ENCODE measurements at regions not wholly inside any gene's neighbourhood (a gene's known extent, or its start where the extent isn't known, plus 50 kb on each side); places are given as distances from the start of the nearest gene placed in this dataset.

DNA sequence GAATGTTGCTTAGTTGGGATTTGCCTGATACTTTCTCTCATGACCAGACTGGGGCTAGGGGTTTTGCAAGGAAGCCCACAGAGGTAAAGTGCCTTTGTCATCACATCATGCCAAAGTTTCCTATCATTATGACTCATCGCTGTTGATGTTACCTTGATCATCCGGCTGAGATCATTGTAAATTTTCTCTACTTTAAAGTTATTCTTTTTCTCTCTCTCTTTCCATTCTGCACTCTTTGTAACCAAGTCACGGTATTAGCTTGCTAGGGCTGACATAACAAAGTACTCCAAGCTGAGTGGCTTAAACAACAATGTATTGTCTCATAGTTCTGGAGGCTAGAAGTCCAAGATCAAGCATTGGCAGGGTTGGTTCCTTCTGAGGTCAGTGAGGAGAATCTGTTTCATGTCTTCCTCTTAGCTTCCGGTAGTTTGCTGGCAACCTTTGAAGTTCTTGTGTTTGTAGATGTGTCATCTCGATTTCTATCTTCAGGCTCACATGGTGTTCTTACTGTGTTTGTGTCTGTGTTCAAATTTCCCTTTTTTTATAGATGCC lies 113.0 kb downstream of the DTHD1 start:
- TF ChIP-seq, protein P1, sequence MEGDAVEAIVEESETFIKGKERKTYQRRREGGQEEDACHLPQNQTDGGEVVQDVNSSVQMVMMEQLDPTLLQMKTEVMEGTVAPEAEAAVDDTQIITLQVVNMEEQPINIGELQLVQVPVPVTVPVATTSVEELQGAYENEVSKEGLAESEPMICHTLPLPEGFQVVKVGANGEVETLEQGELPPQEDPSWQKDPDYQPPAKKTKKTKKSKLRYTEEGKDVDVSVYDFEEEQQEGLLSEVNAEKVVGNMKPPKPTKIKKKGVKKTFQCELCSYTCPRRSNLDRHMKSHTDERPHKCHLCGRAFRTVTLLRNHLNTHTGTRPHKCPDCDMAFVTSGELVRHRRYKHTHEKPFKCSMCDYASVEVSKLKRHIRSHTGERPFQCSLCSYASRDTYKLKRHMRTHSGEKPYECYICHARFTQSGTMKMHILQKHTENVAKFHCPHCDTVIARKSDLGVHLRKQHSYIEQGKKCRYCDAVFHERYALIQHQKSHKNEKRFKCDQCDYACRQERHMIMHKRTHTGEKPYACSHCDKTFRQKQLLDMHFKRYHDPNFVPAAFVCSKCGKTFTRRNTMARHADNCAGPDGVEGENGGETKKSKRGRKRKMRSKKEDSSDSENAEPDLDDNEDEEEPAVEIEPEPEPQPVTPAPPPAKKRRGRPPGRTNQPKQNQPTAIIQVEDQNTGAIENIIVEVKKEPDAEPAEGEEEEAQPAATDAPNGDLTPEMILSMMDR (conservative IDR thresholded peaks at IDR 0.05; ENCODE audit: control insufficient read depth, insufficient read depth, low read depth, low read length), result no peak
- no peak overlapping the region for H3K4me3 ChIP-seq (ENCODE audit: control insufficient read depth, low read depth, low read length)
- no peak for DNase-seq (ENCODE audit: low read depth)

DNA sequence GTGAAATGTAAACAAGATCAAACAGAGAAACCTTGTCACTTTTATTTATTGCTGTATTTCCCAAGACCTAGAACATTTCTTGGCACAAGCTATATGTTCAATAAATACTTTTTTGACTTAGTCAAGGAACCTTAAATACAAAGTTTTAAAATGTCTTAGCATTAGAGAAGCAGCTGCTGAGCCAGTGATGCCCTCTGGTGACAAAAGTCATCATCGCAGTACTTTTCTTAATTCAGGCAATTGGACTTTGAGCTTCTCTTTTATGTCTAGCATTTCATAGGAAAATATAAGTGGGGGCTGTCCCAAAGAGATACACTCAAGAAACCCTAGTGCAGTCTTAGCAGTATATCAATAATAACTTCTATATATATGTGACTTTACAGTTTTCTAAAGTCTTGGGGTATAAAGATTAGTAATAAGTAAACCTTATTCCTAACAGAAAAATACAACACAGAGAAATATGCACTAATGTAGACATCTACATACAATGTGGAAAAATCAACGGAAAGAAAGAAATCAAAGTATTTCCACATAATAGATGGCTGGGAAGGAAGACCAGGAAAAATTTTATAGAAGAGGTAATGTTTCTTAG lies 118.4 kb downstream of the DTHD1 start:
- DNase-seq (ENCODE audit: low read depth), result peak; percentile 2
- no peak overlapping the region for H3K4me3 ChIP-seq (ENCODE audit: control insufficient read depth, low read depth, low read length)
- TF ChIP-seq, protein P1 (conservative IDR thresholded peaks at IDR 0.05; ENCODE audit: control insufficient read depth, insufficient read depth, low read depth, low read length), result peak; percentile 39

DNA sequence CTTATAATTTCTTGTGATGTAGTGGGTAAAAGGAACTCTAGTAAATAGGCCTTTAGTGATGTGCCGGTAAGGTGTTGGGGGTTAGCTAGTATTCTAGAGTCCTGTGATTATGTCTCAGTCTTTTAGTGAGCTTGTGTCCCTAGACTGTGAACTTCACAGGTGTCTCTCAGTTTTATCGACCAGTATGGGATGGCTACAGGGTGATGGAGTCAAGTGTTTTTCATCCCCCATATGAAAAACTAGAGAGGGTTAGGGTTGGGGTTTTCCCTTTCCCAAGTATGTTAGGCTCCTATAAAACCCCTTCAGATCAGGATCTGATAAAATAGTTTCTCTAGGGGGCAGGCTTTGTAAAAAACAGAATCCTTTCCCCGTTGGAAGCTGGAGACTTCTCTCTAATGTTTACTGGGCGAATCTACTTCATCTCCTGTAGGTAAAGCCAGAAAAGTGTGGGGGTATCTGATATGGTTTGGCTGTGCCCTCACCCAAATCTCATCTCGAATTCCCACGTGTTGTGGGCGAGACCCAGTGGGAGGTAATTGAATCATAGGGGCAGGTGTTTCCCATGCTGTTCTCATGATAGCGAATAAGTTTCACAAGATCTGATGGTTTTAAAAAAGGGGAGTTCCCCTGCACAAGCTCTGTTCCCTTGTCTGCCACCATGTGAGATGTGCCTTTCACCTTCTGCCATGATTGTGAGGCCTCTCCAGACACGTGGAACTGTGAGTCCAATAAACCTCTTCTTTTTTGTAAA lies 120.8 kb downstream of the DTHD1 start:
- H3K4me3 ChIP-seq (ENCODE audit: control insufficient read depth, low read depth, low read length), result no peak overlapping the region
- DNase-seq (ENCODE audit: low read depth), result no peak
- TF ChIP-seq, protein P1 (conservative IDR thresholded peaks at IDR 0.05; ENCODE audit: control insufficient read depth, insufficient read depth, low read depth, low read length), result no peak

DNA sequence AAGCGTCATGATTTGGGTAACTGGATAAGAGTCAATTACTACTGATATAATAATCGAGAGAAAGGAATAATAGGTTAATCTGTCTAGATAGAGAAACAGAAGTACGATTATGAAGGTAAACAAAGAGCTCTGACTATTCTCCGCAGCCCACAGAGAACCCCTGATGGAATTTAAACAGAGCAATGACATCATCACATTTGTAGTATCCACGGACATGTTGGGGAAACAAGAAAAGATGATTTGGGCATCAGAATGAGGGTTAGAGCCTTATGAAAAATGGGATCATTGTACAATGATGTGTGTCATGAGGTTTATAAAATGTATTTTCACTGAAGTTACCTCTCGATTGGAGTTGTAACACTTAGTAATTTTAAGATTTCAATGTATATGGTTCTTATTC lies 129.9 kb downstream of the DTHD1 start:
- TF ChIP-seq, protein P1 (conservative IDR thresholded peaks at IDR 0.05; ENCODE audit: control insufficient read depth, insufficient read depth, low read depth, low read length), result no peak
- H3K4me3 ChIP-seq (ENCODE audit: control insufficient read depth, low read depth, low read length), result no peak overlapping the region
- DNase-seq (ENCODE audit: low read depth), result no peak

DNA sequence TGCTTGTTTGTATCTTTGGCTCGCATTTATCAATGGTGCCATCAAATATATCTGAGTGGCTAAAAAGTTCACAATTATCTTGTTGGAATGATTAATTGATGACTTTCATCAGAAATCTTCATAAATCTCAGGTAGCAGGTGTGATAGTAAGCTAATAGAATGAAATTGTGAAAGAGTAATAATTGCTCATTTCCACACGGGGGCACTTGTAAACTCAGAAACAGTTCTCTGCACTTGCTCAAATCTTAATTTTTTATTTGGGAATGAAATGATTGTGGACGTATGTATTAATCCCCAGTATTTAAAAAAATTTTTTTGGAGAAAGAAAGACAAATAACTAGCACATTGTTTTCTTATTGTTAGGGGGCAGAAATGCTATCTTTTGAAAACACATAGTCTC lies 132.8 kb downstream of the DTHD1 start:
- no peak for DNase-seq (ENCODE audit: low read depth)
- TF ChIP-seq, protein P1 (conservative IDR thresholded peaks at IDR 0.05; ENCODE audit: control insufficient read depth, insufficient read depth, low read depth, low read length), result no peak
- H3K4me3 ChIP-seq (ENCODE audit: control insufficient read depth, low read depth, low read length), result no peak overlapping the region

DNA sequence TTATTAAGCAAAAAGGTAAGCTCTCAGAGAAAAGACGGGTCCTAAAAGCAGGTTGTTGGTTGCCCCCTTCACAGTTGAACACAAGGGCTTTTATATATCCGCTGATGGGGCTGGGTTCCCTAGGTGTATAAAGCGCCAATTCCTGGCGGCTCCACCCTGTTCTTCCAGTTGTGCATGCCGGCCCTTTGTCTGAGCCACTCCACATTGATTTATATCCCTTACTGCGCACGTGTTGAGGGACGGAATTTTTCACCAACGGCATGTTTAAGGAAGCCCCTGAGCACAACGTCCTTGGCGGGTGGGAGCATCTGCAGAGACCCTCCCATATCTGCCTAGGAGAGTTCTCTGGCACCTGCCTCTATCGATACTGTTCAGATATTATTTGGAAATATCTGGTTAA lies 135.7 kb downstream of the DTHD1 start:
- TF ChIP-seq, protein P1 (conservative IDR thresholded peaks at IDR 0.05; ENCODE audit: control insufficient read depth, insufficient read depth, low read depth, low read length), result no peak
- H3K4me3 ChIP-seq (ENCODE audit: control insufficient read depth, low read depth, low read length), result no peak overlapping the region
- no peak for DNase-seq (ENCODE audit: low read depth)
